ENCODE measurements at regions not wholly inside any gene's neighbourhood (a gene's known extent, or its start where the extent isn't known, plus 50 kb on each side); places are given as distances from the start of the nearest gene placed in this dataset.

DNA sequence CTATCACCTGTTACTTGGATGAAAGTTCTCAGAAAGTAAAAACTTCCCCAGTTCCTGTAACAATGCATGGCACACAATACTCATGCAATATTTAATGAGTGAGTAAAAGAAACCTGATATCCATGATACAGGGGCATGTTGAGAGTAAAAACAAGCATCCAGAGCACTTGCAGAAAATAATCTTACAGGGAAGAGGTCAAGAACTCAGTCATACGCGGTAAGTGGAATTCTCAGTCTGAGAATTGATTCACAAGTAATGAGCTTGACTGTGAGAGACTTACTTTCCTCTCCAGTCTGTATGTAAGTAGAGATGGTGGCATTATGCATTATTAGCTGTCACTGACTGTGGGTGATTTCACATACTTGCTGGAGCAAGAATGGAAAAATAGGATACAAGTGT, 976.9 kb downstream of the BRINP3 start:
- Histone ChIP-seq H3K9me3 (no peaks in the 10 kb centered on the region), H3K4me3 (replicated peaks in 1 of 3) (no peak overlapping the region), H3K27ac (no peak overlapping the region), H3K27me3 (no peaks in the 10 kb centered on the region), H3K4me1 (no peaks in the 10 kb centered on the region), H3K36me3 (no peaks in the 10 kb centered on the region)
- TF ChIP-seq, protein P1, sequence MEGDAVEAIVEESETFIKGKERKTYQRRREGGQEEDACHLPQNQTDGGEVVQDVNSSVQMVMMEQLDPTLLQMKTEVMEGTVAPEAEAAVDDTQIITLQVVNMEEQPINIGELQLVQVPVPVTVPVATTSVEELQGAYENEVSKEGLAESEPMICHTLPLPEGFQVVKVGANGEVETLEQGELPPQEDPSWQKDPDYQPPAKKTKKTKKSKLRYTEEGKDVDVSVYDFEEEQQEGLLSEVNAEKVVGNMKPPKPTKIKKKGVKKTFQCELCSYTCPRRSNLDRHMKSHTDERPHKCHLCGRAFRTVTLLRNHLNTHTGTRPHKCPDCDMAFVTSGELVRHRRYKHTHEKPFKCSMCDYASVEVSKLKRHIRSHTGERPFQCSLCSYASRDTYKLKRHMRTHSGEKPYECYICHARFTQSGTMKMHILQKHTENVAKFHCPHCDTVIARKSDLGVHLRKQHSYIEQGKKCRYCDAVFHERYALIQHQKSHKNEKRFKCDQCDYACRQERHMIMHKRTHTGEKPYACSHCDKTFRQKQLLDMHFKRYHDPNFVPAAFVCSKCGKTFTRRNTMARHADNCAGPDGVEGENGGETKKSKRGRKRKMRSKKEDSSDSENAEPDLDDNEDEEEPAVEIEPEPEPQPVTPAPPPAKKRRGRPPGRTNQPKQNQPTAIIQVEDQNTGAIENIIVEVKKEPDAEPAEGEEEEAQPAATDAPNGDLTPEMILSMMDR (IDR thresholded peaks at IDR 0.05) = no peak
- no peak for TF ChIP-seq POLR2A (IDR thresholded peaks at IDR 0.05)
- intact Hi-C loops (cut with DNase I) = no loop called here
- no peak for DNase-seq
- WGBS, 2 donors = 41 to 43% methylated on average over 2 of the region's 2 CpGs

DNA sequence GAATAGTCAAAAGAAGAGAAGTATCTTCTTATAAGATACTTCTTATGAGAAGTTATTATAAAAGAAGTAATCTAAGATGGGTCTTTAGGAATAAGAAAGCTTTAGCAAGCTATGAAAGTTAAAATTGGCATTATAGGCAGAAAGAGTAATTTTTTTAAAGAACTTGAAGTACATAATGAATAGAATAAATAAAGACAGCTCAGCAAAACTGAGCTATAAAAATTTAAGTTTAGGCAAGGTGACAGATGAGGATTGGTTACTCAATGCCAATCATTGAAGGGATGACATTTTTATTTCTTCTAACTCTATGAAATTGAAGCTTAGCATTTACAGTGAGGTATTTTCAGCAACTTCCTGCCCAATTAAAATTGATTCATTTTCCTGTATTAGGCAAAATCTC, 966.8 kb downstream of the BRINP3 start:
- intact Hi-C loops (cut with DNase I) = no loop called here
- no peak overlapping the region for H3K27ac ChIP-seq
- DNase-seq = no peak
- H3K9me3 ChIP-seq = no peaks in the 10 kb centered on the region
- no peak overlapping the region for H3K4me3 ChIP-seq (replicated peaks in 1 of 3)
- H3K4me1 ChIP-seq = no peaks in the 10 kb centered on the region
- no peaks in the 10 kb centered on the region for H3K27me3 ChIP-seq
- TF ChIP-seq, protein P1 (IDR thresholded peaks at IDR 0.05) = no peak
- no peak for TF ChIP-seq POLR2A (IDR thresholded peaks at IDR 0.05)
- H3K36me3 ChIP-seq = no peaks in the 10 kb centered on the region

DNA sequence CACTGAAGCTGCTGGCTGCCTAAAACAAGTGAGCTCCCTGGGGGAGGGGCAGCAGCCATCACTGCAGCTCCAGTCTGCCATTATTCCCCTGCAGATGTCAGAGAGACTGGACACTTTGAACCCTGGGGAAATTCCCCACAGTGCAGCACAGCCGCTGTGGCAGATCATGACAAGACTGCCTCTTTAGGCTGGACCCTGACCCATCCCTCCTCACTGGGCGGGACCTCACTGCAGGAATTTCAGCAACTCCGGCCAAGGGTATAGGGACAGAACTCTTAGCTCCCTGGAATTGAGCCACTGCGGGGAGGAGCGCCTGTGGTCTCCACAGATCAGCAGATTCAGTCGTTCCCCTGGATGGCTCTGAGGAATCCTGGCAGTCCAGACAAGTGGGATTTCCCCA, 964.6 kb downstream of the BRINP3 start:
- TF ChIP-seq, protein P1 (IDR thresholded peaks at IDR 0.05) = no peak
- TF ChIP-seq POLR2A (IDR thresholded peaks at IDR 0.05) = no peak
- DNase-seq = no peak
- Histone ChIP-seq H3K36me3 (no peaks in the 10 kb centered on the region), H3K9me3 (no peaks in the 10 kb centered on the region), H3K27ac (no peak overlapping the region), H3K4me3 (replicated peaks in 1 of 3) (no peak overlapping the region), H3K4me1 (no peaks in the 10 kb centered on the region), H3K27me3 (no peaks in the 10 kb centered on the region)
- 82 to 88% methylated on average over 6 of the region's 6 CpGs for WGBS, 2 donors
- intact Hi-C loops (cut with DNase I) = no loop called here

DNA sequence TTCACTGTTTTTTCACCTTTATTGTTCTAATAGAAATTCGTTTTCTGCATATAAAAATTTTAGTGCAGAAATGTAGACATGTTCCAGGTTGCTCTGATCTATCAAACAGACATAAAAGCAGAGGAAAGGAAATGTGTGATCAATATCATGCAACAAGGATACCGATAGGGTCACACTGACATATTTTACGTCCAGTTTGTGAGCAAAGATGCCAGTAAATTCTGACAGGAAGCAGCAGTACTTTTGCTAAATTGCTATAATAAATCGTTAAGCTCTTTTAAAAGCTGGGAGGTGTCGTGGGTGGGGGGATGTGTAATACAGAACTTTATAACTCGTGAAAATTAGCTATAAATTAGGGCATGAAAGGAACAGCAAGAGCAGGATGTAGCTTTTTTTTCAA, 955.2 kb downstream of the BRINP3 start:
- no peak for DNase-seq
- no peaks in the 10 kb centered on the region for H3K4me1 ChIP-seq
- no peaks in the 10 kb centered on the region for H3K9me3 ChIP-seq
- TF ChIP-seq, protein P1 (IDR thresholded peaks at IDR 0.05) = no peak
- no peak for TF ChIP-seq POLR2A (IDR thresholded peaks at IDR 0.05)
- 71 to 78% methylated on average over 6 of the region's 6 CpGs for WGBS, 2 donors
- no peaks in the 10 kb centered on the region for H3K36me3 ChIP-seq
- intact Hi-C loops (cut with DNase I) = no loop called here
- H3K27ac ChIP-seq = no peak overlapping the region
- no peaks in the 10 kb centered on the region for H3K27me3 ChIP-seq
- H3K4me3 ChIP-seq (replicated peaks in 1 of 3) = no peak overlapping the region

DNA sequence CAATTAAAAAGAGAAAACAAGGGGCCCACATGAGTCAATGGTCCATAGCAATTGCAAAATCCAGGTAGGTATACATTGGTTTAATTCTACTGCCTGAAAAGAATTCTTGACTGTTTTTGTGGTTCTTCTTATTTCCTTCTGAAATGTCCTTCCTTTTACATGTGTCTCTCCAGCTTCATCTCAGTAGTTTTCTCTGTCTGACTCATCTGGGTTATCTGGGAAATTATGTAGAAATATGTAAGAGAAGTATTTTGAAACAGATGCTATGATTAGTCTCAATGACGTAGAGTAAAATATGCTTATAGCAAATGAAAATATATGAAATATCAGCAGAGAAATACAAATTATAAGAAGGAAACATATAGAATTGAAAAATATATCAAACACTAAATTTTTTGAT, 953.2 kb downstream of the BRINP3 start:
- WGBS, 2 donors = 94 to 97% methylated on average over 1 of the region's 1 CpG
- intact Hi-C loops (cut with DNase I) = no loop called here
- Histone ChIP-seq H3K27ac (no peak overlapping the region), H3K27me3 (no peaks in the 10 kb centered on the region), H3K4me3 (replicated peaks in 1 of 3) (no peak overlapping the region), H3K4me1 (no peaks in the 10 kb centered on the region), H3K9me3 (no peaks in the 10 kb centered on the region), H3K36me3 (no peaks in the 10 kb centered on the region)
- no peak for TF ChIP-seq POLR2A (IDR thresholded peaks at IDR 0.05)
- TF ChIP-seq, protein P1 (IDR thresholded peaks at IDR 0.05) = no peak
- no peak for DNase-seq
